Astrocyte (in vitro differentiated cells and primary cell): ENCODE measurements at regions not wholly inside any gene's neighbourhood (a gene's known extent, or its start where the extent isn't known, plus 50 kb on each side); places are given as distances from the start of the nearest gene placed in this dataset.

Experiments used
- DNase-seq: peaks from one replicate; pipeline ENCODE4 v3.0.0-alpha.2; 2010; ENCODE audit warnings: low read depth
- FAIRE-seq: peaks from 2 replicates; lab custom pipeline; 2011; peaks lifted over from hg19 to GRCh38; lab: Jason Lieb, UNC
- H2AFZ ChIP-seq: 2 replicates; pipeline ENCODE4 v1.6.0; 2012; ENCODE audit warnings: low read depth, low read length, inconsistent platforms
- H3K27ac ChIP-seq: 2 replicates; pipeline ENCODE4 v1.5.1; 2011; ENCODE audit warnings: low read depth, low read length, inconsistent platforms
- H3K27me3 ChIP-seq: 2 replicates; pipeline ENCODE4 v1.6.0; 2011; ENCODE audit warnings: low read length, inconsistent platforms; ENCODE audit not compliant: insufficient read depth
- H3K36me3 ChIP-seq: 2 replicates; pipeline ENCODE4 v1.5.1; 2011; ENCODE audit warnings: low read length, inconsistent platforms; ENCODE audit not compliant: insufficient read depth
- H3K4me1 ChIP-seq: 2 replicates; pipeline ENCODE4 v1.5.1; 2011; ENCODE audit warnings: low read length, inconsistent platforms; ENCODE audit not compliant: insufficient read depth
- H3K4me2 ChIP-seq: 2 replicates; pipeline ENCODE4 v1.6.0; 2012; ENCODE audit warnings: low read length, inconsistent platforms
- H3K4me3 ChIP-seq: 2 replicates; pipeline ENCODE4 v1.5.1; 2011; ENCODE audit warnings: low read depth, mild to moderate bottlenecking, low read length, inconsistent platforms; ENCODE audit not compliant: insufficient read depth
- H3K79me2 ChIP-seq: 2 replicates; pipeline ENCODE4 v1.6.0; 2012; ENCODE audit warnings: mild to moderate bottlenecking, low read length, inconsistent platforms; ENCODE audit not compliant: insufficient read depth
- H3K9ac ChIP-seq: 2 replicates; pipeline ENCODE4 v1.6.0; 2012; ENCODE audit warnings: mild to moderate bottlenecking, low read length, inconsistent platforms
- H3K9me3 ChIP-seq: 2 replicates; pipeline ENCODE4 v1.5.1; 2012; ENCODE audit warnings: low read depth, mild to moderate bottlenecking, low read length, inconsistent platforms; ENCODE audit not compliant: insufficient read depth
- H4K20me1 ChIP-seq: 2 replicates; pipeline ENCODE4 v1.6.0; 2012; ENCODE audit warnings: low read length, inconsistent platforms; ENCODE audit not compliant: insufficient read depth
- H3K27ac Mint-ChIP-seq: one replicate; pipeline ENCODE4 v1.8.0; 2021; ENCODE audit warnings: mild to moderate bottlenecking, mixed read lengths; ENCODE audit not compliant: unreplicated experiment
- H3K27me3 Mint-ChIP-seq: one replicate; pipeline ENCODE4 v1.8.0; 2021; ENCODE audit warnings: low read depth, mixed read lengths; ENCODE audit not compliant: unreplicated experiment
- H3K36me3 Mint-ChIP-seq: one replicate; pipeline ENCODE4 v1.8.0; 2021; ENCODE audit warnings: low read depth, mixed read lengths; ENCODE audit not compliant: unreplicated experiment
- H3K4me1 Mint-ChIP-seq: one replicate; pipeline ENCODE4 v1.8.0; 2021; ENCODE audit warnings: low read depth, mixed read lengths; ENCODE audit not compliant: unreplicated experiment
- H3K4me3 Mint-ChIP-seq: one replicate; pipeline ENCODE4 v1.8.0; 2021; ENCODE audit warnings: mild to moderate bottlenecking, moderate library complexity, mixed read lengths; ENCODE audit not compliant: unreplicated experiment
- H3K9me3 Mint-ChIP-seq: one replicate; pipeline ENCODE4 v1.8.0; 2021; ENCODE audit warnings: mild to moderate bottlenecking, mixed read lengths; ENCODE audit not compliant: unreplicated experiment
- CTCF ChIP-seq: IDR thresholded peaks from 2 replicates; pipeline ENCODE4 v1.5.1; 2011; ENCODE audit warnings: low read depth, mild to moderate bottlenecking, inconsistent platforms, low read length, moderate library complexity; ENCODE audit not compliant: insufficient read depth
- EZH2 ChIP-seq: IDR thresholded peaks from 2 replicates; pipeline ENCODE4 v1.6.1; 2012; ENCODE audit warnings: mild to moderate bottlenecking, low read length, inconsistent platforms; ENCODE audit not compliant: insufficient read depth

GRCh38 chr3:177523872-177524438 lies 326.7 kb upstream of the TBL1XR1 start:
- no peak overlapping the region for H3K9ac ChIP-seq
- H3K9me3 Mint-ChIP-seq, result peaks cover 6% of the 10 kb centered on the region
- no peaks in the 10 kb centered on the region for H3K27me3 Mint-ChIP-seq
- H3K27ac Mint-ChIP-seq, result no peak overlapping the region
- H3K36me3 Mint-ChIP-seq, result no peaks in the 10 kb centered on the region
- H2AFZ ChIP-seq, result no peak overlapping the region
- H3K27ac ChIP-seq, result no peak overlapping the region
- FAIRE-seq, result no peak
- H3K4me1 Mint-ChIP-seq, result peaks cover 17% of the 10 kb centered on the region
- no peak overlapping the region for H3K4me2 ChIP-seq
- H3K4me3 Mint-ChIP-seq, result no peak overlapping the region
- H3K27me3 ChIP-seq, result no peaks in the 10 kb centered on the region
- TF ChIP-seq EZH2 (no peak), CTCF (no peak)
- no peaks in the 10 kb centered on the region for H3K79me2 ChIP-seq
- H3K4me3 ChIP-seq, result no peak overlapping the region
- H3K4me1 ChIP-seq, result peaks cover 10% of the 10 kb centered on the region
- no peaks in the 10 kb centered on the region for H4K20me1 ChIP-seq
- DNase-seq, result peak; percentile 34
- no peaks in the 10 kb centered on the region for H3K9me3 ChIP-seq
- H3K36me3 ChIP-seq, result no peaks in the 10 kb centered on the region

GRCh38 chr3:177524742-177525141 lies 327.5 kb upstream of the TBL1XR1 start:
- H3K9me3 ChIP-seq, result no peaks in the 10 kb centered on the region
- H3K4me3 Mint-ChIP-seq, result no peak overlapping the region
- DNase-seq (no peak), FAIRE-seq (no peak)
- H3K27me3 ChIP-seq, result no peaks in the 10 kb centered on the region
- H3K4me1 Mint-ChIP-seq, result peaks cover 17% of the 10 kb centered on the region
- H4K20me1 ChIP-seq, result no peaks in the 10 kb centered on the region
- H2AFZ ChIP-seq, result no peak overlapping the region
- no peaks in the 10 kb centered on the region for H3K36me3 ChIP-seq
- H3K36me3 Mint-ChIP-seq, result no peaks in the 10 kb centered on the region
- H3K4me1 ChIP-seq, result peaks cover 10% of the 10 kb centered on the region
- H3K27ac ChIP-seq, result no peak overlapping the region
- peaks cover 6% of the 10 kb centered on the region for H3K9me3 Mint-ChIP-seq
- H3K27ac Mint-ChIP-seq, result no peak overlapping the region
- no peaks in the 10 kb centered on the region for H3K79me2 ChIP-seq
- H3K4me2 ChIP-seq, result no peak overlapping the region
- no peaks in the 10 kb centered on the region for H3K27me3 Mint-ChIP-seq
- H3K9ac ChIP-seq, result no peak overlapping the region
- TF ChIP-seq CTCF, result no peak
- TF ChIP-seq EZH2, result no peak
- H3K4me3 ChIP-seq, result no peak overlapping the region

- no peaks in the 10 kb centered on the region for H3K27me3 ChIP-seq
- H3K79me2 ChIP-seq, result no peaks in the 10 kb centered on the region
- FAIRE-seq (no peak), DNase-seq (no peak)
- Mint-ChIP-seq H3K36me3 (no peaks in the 10 kb centered on the region), H3K27me3 (no peaks in the 10 kb centered on the region), H3K4me1 (peaks cover 17% of the 10 kb centered on the region), H3K4me3 (no peak overlapping the region), H3K9me3 (peaks cover 6% of the 10 kb centered on the region), H3K27ac (no peak overlapping the region)
- no peaks in the 10 kb centered on the region for H3K36me3 ChIP-seq
- H3K4me3 ChIP-seq, result no peak overlapping the region
- H3K9ac ChIP-seq, result no peak overlapping the region
- no peak overlapping the region for H2AFZ ChIP-seq
- TF ChIP-seq CTCF (no peak), EZH2 (no peak)
- H3K9me3 ChIP-seq, result no peaks in the 10 kb centered on the region
- no peak overlapping the region for H3K4me2 ChIP-seq
- H3K27ac ChIP-seq, result peak overlapping the region; percentile 35
- H3K4me1 ChIP-seq, result peaks cover 10% of the 10 kb centered on the region
- H4K20me1 ChIP-seq, result no peaks in the 10 kb centered on the region
Measured at GRCh38 chr3:177525414-177525813, 328.1 kb upstream of the TBL1XR1 start.
